AG04449 (cell line): ENCODE measurements at regions not wholly inside any gene's neighbourhood (a gene's known extent, or its start where the extent isn't known, plus 50 kb on each side); places are given as distances from the start of the nearest gene placed in this dataset.

Experiments used
- CTCF ChIA-PET: fragments of 350-600 bp; formaldehyde crosslinking; extraction: SDS; loops from one replicate; lab custom pipeline; 2021; ENCODE audit warnings: antibody characterized with exemption; lab: Yijun Ruan, JAX
- POLR2A ChIA-PET: fragments of 400-600, 350-600 bp; formaldehyde crosslinking; extraction: SDS; loops from one replicate; lab custom pipeline; 2020; ENCODE audit warnings: antibody characterized with exemption, inconsistent platforms; lab: Yijun Ruan, JAX
- DNase-seq: peaks from one replicate; pipeline ENCODE4 v3.0.0-alpha.2; 2010; ENCODE audit warnings: low read depth, low spot score
- H3K4me3 ChIP-seq: 2 replicates; pipeline ENCODE4 v1.5.1; 2011; ENCODE audit warnings: low read depth, mild to moderate bottlenecking, control low read depth, low read length
- TF ChIP-seq, protein P1 (sequence below): IDR thresholded peaks from one replicate; pipeline ENCODE4 v1.5.1; 2011; ENCODE audit warnings: mild to moderate bottlenecking, moderate library complexity, low read length, control low read depth, inconsistent platforms; ENCODE audit not compliant: insufficient read depth; ENCODE audit errors: missing control alignments

DNA sequence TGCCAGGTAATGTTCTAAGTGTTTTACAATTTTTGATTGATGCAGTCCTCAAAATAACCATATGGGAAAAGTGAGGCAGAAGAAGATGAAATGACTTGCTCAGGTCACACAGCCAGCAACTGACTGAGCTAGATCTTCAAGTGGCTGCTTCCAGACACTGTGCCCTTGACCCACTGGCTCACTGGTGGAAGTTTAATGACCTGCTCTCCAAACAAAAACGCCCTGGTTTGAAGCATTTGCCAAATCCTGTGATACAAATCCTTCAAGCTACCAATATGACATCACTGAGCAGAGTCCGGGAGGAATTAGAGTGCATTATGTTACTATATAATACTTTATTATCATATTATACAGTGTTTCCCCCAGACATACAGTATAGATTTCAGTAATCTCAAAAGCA is 459.4 kb downstream of the GADD45G start:
- POLR2A ChIA-PET = no interaction called here

DNA sequence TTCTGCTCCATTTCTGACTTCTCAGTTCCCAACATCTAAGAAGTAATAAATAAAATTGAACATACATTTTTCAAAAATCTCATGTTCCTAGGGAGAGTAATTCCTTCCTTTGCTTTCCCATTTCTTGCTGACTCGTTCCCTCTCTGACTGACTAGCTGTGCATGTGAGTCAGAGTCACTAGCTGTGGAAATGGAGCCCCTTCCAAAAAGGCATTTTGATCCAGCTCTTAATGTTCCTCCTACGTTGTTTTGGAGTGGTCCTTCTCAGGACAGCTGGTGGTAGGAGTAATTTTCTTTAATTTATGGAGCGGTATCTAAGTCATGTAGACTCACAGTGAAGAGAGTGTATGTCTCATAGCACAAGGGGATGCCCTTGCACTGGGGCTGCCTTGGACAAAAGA is 460.2 kb downstream of the GADD45G start:
- H3K4me3 ChIP-seq = no peak overlapping the region
- ChIA-PET POLR2A (no interaction called here), CTCF (no interaction called here)
- no peak for DNase-seq
- TF ChIP-seq, protein P1, sequence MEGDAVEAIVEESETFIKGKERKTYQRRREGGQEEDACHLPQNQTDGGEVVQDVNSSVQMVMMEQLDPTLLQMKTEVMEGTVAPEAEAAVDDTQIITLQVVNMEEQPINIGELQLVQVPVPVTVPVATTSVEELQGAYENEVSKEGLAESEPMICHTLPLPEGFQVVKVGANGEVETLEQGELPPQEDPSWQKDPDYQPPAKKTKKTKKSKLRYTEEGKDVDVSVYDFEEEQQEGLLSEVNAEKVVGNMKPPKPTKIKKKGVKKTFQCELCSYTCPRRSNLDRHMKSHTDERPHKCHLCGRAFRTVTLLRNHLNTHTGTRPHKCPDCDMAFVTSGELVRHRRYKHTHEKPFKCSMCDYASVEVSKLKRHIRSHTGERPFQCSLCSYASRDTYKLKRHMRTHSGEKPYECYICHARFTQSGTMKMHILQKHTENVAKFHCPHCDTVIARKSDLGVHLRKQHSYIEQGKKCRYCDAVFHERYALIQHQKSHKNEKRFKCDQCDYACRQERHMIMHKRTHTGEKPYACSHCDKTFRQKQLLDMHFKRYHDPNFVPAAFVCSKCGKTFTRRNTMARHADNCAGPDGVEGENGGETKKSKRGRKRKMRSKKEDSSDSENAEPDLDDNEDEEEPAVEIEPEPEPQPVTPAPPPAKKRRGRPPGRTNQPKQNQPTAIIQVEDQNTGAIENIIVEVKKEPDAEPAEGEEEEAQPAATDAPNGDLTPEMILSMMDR = no peak

More for the DNA sequence above, 459.4 kb downstream of the GADD45G start:
- H3K4me3 ChIP-seq = no peak overlapping the region
- CTCF ChIA-PET = no interaction called here
- DNase-seq = no peak
- TF ChIP-seq, protein P1 = no peak

DNA sequence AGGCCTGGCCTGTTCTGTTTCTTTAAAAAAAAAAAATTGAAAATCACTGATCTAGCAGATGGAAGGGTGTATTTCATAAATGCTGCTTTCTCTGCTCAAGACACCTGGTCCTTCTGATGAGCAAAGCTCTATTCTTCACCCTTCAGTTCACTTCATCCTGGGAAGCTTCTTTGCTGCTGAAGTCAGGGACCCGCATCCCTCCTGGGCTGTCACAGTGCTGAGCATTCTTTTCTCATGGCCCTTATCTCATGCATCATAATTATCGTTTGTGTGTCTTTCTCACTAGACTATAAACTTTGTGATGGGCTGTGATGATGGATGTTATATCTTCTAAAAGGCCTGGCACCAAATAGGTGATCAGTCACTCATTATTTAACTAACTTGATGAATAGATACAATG is 461.0 kb downstream of the GADD45G start:
- ChIA-PET POLR2A (no interaction called here), CTCF (interaction anchor here (0.6 kb wide), 1 partner anchor 130 kb away, joined by 3 read pairs; no protein-coding TSS in a partner anchor)
- TF ChIP-seq, protein P1 = no peak
- no peak overlapping the region for H3K4me3 ChIP-seq
- DNase-seq = no peak

DNA sequence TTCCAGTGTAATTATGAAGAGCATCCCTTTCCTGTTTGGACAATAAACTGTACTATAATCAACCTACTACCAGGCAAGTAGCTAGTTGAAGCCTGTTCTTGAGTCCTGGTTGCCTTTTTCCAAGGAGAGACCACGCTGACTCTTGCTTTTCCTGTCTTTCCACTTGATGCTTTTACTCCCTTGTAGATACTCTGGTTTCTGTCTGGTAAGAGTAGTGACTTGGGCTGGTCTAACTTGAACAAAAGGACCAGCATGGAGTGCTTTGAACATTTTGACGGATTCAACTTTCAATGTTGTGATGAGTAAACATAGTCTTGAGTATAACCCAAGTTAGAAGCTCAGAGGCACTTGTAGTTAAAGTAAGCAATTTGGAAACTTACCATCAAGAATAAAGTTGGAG is 464.3 kb downstream of the GADD45G start:
- TF ChIP-seq, protein P1 = no peak
- DNase-seq = no peak
- CTCF ChIA-PET = no interaction called here
- no peak overlapping the region for H3K4me3 ChIP-seq
- POLR2A ChIA-PET = no interaction called here

DNA sequence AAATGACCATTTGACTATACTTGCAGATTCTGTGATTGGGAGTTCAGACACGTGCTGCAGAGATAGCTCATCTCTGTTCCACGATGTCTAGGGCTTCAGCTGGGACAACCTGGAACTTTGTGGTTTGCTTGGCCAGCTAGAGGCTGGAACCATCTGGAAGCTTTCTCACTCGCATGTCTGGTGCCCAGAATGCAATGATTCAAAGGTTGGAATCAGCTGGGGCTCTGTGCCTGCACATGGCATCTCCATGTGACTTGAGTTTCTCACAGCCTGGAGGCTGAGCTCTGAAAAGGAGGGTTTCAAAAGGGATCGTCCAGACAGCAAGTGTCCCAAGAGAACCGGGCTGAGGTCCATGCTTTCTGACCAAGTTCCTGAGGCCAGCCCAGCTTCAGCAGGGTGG is 465.2 kb downstream of the GADD45G start:
- DNase-seq = no peak
- no peak overlapping the region for H3K4me3 ChIP-seq
- CTCF ChIA-PET = no interaction called here
- POLR2A ChIA-PET = no interaction called here
- TF ChIP-seq, protein P1 = no peak

DNA sequence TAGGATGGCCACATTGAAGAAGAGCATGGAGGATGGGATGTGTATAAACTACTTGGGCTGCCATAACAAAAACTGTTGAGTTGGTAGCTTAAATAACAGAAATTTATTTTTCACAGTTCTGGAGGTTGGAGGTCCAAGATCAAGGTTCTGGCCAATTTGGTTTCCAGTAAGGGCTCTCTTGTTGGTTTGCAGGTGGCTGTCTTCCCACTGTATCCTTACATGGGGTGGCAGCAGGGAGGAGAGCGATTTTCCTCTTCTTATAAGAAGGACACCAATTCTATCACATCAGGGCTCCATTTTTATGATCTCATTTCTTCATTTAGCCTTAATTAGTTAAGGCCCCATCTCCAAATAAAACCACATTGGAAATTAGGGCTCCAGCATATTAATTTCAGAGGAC is 465.7 kb downstream of the GADD45G start:
- TF ChIP-seq, protein P1 = no peak
- no peak for DNase-seq
- CTCF ChIA-PET = no interaction called here
- no peak overlapping the region for H3K4me3 ChIP-seq
- POLR2A ChIA-PET = no interaction called here
